HCT116 (cell line): ENCODE measurements at regions not wholly inside any gene's neighbourhood (a gene's known extent, or its start where the extent isn't known, plus 50 kb on each side); places are given as distances from the start of the nearest gene placed in this dataset.

ENCODE experiments used
- ATAC-seq: fragments of 200-7000 bp; cut with Tn5 transposase; 2 replicates; pipeline ENCODE4 v1.9.1; 2020; ENCODE audit warnings: mild to moderate bottlenecking, moderate library complexity
- BruUV-seq: library from RNA; stranded (reverse); fragments of 400-500 nt; replicated peaks from 2 replicates; lab custom pipeline; 2021; lab: Mats Ljungman, UMichigan
- CTCF ChIA-PET: fragments of 300-600 bp; sonication (Branson Sonifier 250); formaldehyde crosslinking; loops from one replicate; lab custom pipeline; 2021; ENCODE audit warnings: antibody characterized with exemption; lab: Charles Lee
- POLR2A ChIA-PET: fragments of 300-600, 350-600 bp; sonication (Branson Sonifier 250); formaldehyde crosslinking; loops from one replicate; lab custom pipeline; 2021; ENCODE audit warnings: antibody characterized with exemption; lab: Charles Lee
- RAD21 ChIA-PET, 2 experiments: fragments of 300-600 bp; sonication (Branson Sonifier 250); formaldehyde crosslinking; loops; one replicate each; lab custom pipeline; 2023; ENCODE audit warnings: low total read pairs in 2 of 2; ENCODE audit not compliant: uncharacterized antibody in 2 of 2, unreplicated experiment in 2 of 2, low non-redundant PET in 1 of 2; lab: Charles Lee
- DNase-seq: peaks from one replicate; pipeline ENCODE4 v3.0.0-alpha.2; 2010; ENCODE audit warnings: low read depth, low spot score
- H2AFZ ChIP-seq: fragments of 200-600 bp; shearing (Covaris generic), sonication (generic); 2 replicates; pipeline ENCODE4 v1.6.1; 2017; ENCODE audit warnings: low read depth, mixed run types, mixed read lengths, antibody characterized with exemption, low read length; ENCODE audit not compliant: poor library complexity, severe bottlenecking
- H3K27ac ChIP-seq: 2 replicates; pipeline ENCODE4 v1.5.1; 2012; ENCODE audit warnings: low read depth, low read length
- H3K27me3 ChIP-seq: fragments of 200-600 bp; sonication (generic); 2 replicates; pipeline ENCODE4 v1.6.1; 2016; ENCODE audit warnings: mixed run types, low read length, mixed read lengths; ENCODE audit not compliant: insufficient read depth
- H3K36me3 ChIP-seq, 2 experiments: fragments of 200-500 bp in 1 of 2; fragments of 200-600 bp in 1 of 2; sonication (Bioruptor generic) in 1 of 2; sonication (generic) in 1 of 2; 2 replicates each; pipeline versions ENCODE4 v1.5.1 to v1.6.1; 2014 to 2016; ENCODE audit warnings: low read length in 2 of 2, inconsistent platforms in 1 of 2, mixed read lengths in 1 of 2, mixed run types in 1 of 2; ENCODE audit not compliant: insufficient read depth in 2 of 2, control insufficient read depth in 1 of 2
- H3K4me1 ChIP-seq, 2 experiments: fragments of 200-600 bp in 1 of 2; sonication (generic) in 1 of 2; 2 replicates each; pipeline versions ENCODE4 v1.5.1 to v1.6.1; 2012 to 2017; ENCODE audit warnings: low read length in 2 of 2, inconsistent platforms in 1 of 2, mild to moderate bottlenecking in 1 of 2, mixed read lengths in 1 of 2, mixed run types in 1 of 2, moderate library complexity in 1 of 2; ENCODE audit not compliant: insufficient read depth in 2 of 2, control insufficient read depth in 1 of 2
- H3K4me2 ChIP-seq: fragments of 200-600 bp; sonication (generic); 2 replicates; pipeline ENCODE4 v1.6.1; 2017; ENCODE audit warnings: mixed run types, low read length, mixed read lengths
- H3K4me3 ChIP-seq, 2 experiments: fragments of 200-600 bp in 1 of 2; sonication (generic) in 1 of 2; replicated peaks in 1 of 2; 2 replicates each; pipeline ENCODE4 v1.5.1; 2011 to 2016; ENCODE audit warnings: low read length in 2 of 2, control low read depth in 1 of 2, low read depth in 1 of 2, mild to moderate bottlenecking in 1 of 2, mixed read lengths in 1 of 2, mixed run types in 1 of 2
- H3K79me2 ChIP-seq: fragments of 200-600 bp; sonication (generic); 2 replicates; pipeline ENCODE4 v1.6.1; 2017; ENCODE audit warnings: mild to moderate bottlenecking, mixed run types, low read length, moderate library complexity, mixed read lengths; ENCODE audit not compliant: insufficient read depth
- H3K9ac ChIP-seq: fragments of 200-600 bp; sonication (generic); 2 replicates; pipeline ENCODE4 v1.6.1; 2016; ENCODE audit warnings: low read length, mixed read lengths
- H3K9me2 ChIP-seq: fragments of 200-600 bp; sonication (generic), shearing (Covaris generic); 2 replicates; pipeline ENCODE4 v1.6.1; 2017; ENCODE audit warnings: mixed run types, mild to moderate bottlenecking, moderate library complexity; ENCODE audit not compliant: insufficient read depth
- H3K9me3 ChIP-seq, 2 experiments: fragments of 200-500 bp in 1 of 2; fragments of 200-600 bp in 1 of 2; sonication (Bioruptor generic) in 1 of 2; sonication (generic) in 1 of 2; 2 replicates each; pipeline ENCODE4 v1.6.1; 2014 to 2017; ENCODE audit warnings: low read length in 2 of 2, mixed read lengths in 2 of 2, inconsistent platforms in 1 of 2, low read depth in 1 of 2, mild to moderate bottlenecking in 1 of 2, mixed run types in 1 of 2, moderate library complexity in 1 of 2; ENCODE audit not compliant: control insufficient read depth in 1 of 2, insufficient read depth in 1 of 2
- H4K20me1 ChIP-seq: fragments of 200-600 bp; sonication (generic), shearing (Covaris generic); 2 replicates; pipeline ENCODE4 v1.6.1; 2017; ENCODE audit warnings: mixed run types, mild to moderate bottlenecking, moderate library complexity; ENCODE audit not compliant: insufficient read depth
- CBX3 ChIP-seq: IDR thresholded peaks from 2 replicates; pipeline ENCODE4 v1.6.1; 2012; ENCODE audit warnings: low read depth
- CEBPB ChIP-seq: IDR thresholded peaks from 2 replicates; pipeline ENCODE4 v1.6.1; 2012; ENCODE audit warnings: low read depth
- EGR1 ChIP-seq: IDR thresholded peaks from 2 replicates; pipeline ENCODE4 v1.6.1; 2012; ENCODE audit warnings: low read depth
- ELF1 ChIP-seq: IDR thresholded peaks from 2 replicates; pipeline ENCODE4 v1.6.1; 2012; ENCODE audit warnings: low read depth, borderline replicate concordance
- EZH2phosphoT487 ChIP-seq: fragments of 200-600 bp; IDR thresholded peaks from 2 replicates; pipeline ENCODE4 v1.6.1; 2018; ENCODE audit warnings: antibody characterized with exemption, borderline replicate concordance
- FOSL1 ChIP-seq: IDR thresholded peaks from 2 replicates; pipeline ENCODE4 v1.6.1; 2012; ENCODE audit warnings: low read depth
- JUND ChIP-seq: IDR thresholded peaks from 2 replicates; pipeline ENCODE4 v1.6.1; 2012
- MAX ChIP-seq: IDR thresholded peaks from 2 replicates; pipeline ENCODE4 v1.6.1; 2012
- POLR2A ChIP-seq: IDR thresholded peaks from 2 replicates; pipeline ENCODE4 v1.7.0; 2011; ENCODE audit warnings: borderline replicate concordance; ENCODE audit not compliant: insufficient read depth, insufficient read length; ENCODE audit errors: extremely low read depth
- POLR2AphosphoS5 ChIP-seq: IDR thresholded peaks from 2 replicates; pipeline ENCODE4 v1.6.1; 2011; ENCODE audit warnings: mild to moderate bottlenecking, low read depth, low read length, moderate library complexity
- RAD21 ChIP-seq: IDR thresholded peaks from 2 replicates; pipeline ENCODE4 v1.6.1; 2012; ENCODE audit warnings: low read depth, mild to moderate bottlenecking
- SIN3A ChIP-seq: IDR thresholded peaks from 2 replicates; pipeline ENCODE4 v1.6.1; 2012; ENCODE audit warnings: low read depth
- SP1 ChIP-seq: IDR thresholded peaks from 2 replicates; pipeline ENCODE4 v1.6.1; 2012; ENCODE audit warnings: low read depth
- SRF ChIP-seq: IDR thresholded peaks from 2 replicates; pipeline ENCODE4 v1.6.1; 2012; ENCODE audit warnings: low read depth
- YY1 ChIP-seq: IDR thresholded peaks from 2 replicates; pipeline ENCODE4 v1.6.1; 2011; ENCODE audit warnings: low read length, low read depth, moderate library complexity, mild to moderate bottlenecking; ENCODE audit not compliant: insufficient replicate concordance; ENCODE audit errors: extremely low read depth
- ZBTB33 ChIP-seq: IDR thresholded peaks from 2 replicates; pipeline ENCODE4 v1.6.1; 2011; ENCODE audit warnings: mild to moderate bottlenecking, low read length, moderate library complexity; ENCODE audit not compliant: insufficient replicate concordance; ENCODE audit errors: extremely low read depth
- ZNF274 ChIP-seq: fragments of 200-500 bp; sonication (Bioruptor generic); IDR thresholded peaks from 2 replicates; pipeline ENCODE4 v1.6.1; 2014; ENCODE audit warnings: mild to moderate bottlenecking, low read depth, low read length, inconsistent platforms
- intact Hi-C: fragments of 100-400 bp; cut with micrococcal nuclease; formaldehyde crosslinking; loops from 2 replicates; pipeline ENCODE4 v1.10.0; 2022

GRCh38 chr1:213622365-213623063, 365.3 kb upstream of the PROX1 start:
- intact Hi-C loops: no loop called here
- POLR2A ChIA-PET: no interaction called here

GRCh38 chr1:213623064-213623581, 364.6 kb upstream of the PROX1 start:
- CTCF ChIA-PET: no interaction called here
- no peak for ATAC-seq
- H3K4me2 ChIP-seq: no peak overlapping the region
- TF ChIP-seq ELF1 (no peak), MAX (no peak), CBX3 (no peak), POLR2AphosphoS5 (no peak), JUND (no peak), SIN3A (no peak), EZH2phosphoT487 (no peak), EGR1 (no peak), ZNF274 (no peak), ZBTB33 (no peak), RAD21 (no peak), SRF (no peak), FOSL1 (no peak), YY1 (no peak)

More at GRCh38 chr1:213622365-213623063, 365.3 kb upstream of the PROX1 start:
- DNase-seq: no peak
- Histone ChIP-seq H3K4me1 (no peaks in the 10 kb centered on the region), H3K9me3 (no peaks in the 10 kb centered on the region), H4K20me1 (no peaks in the 10 kb centered on the region), H3K9me2 (no peaks in the 10 kb centered on the region), H3K9ac (no peak overlapping the region), H2AFZ (no peak overlapping the region)
- CTCF ChIA-PET: no interaction called here
- BruUV-seq: no TSS peak
- ATAC-seq: no peak
- RAD21 ChIA-PET: no interaction called here
- TF ChIP-seq CEBPB: no peak
- no peak for TF ChIP-seq SP1
- TF ChIP-seq JUND: no peak
- no peak for TF ChIP-seq YY1
- no peak for TF ChIP-seq CBX3
- TF ChIP-seq POLR2A: no peak
- no peak for TF ChIP-seq FOSL1
- no peak for TF ChIP-seq ZNF274
- TF ChIP-seq, all 23 proteins: peak for 0
- Histone ChIP-seq H3K4me2 (no peak overlapping the region), H3K27me3 (no peaks in the 10 kb centered on the region), H3K36me3 (no peaks in the 10 kb centered on the region), H3K27ac (no peak overlapping the region), H3K4me3 (no peak overlapping the region), H3K79me2 (no peaks in the 10 kb centered on the region)

More at GRCh38 chr1:213623064-213623581, 364.6 kb upstream of the PROX1 start:
- H3K79me2 ChIP-seq: no peaks in the 10 kb centered on the region
- no peak overlapping the region for H2AFZ ChIP-seq
- H3K4me3 ChIP-seq: no peak overlapping the region
- no peaks in the 10 kb centered on the region for H4K20me1 ChIP-seq
- intact Hi-C loops: no loop called here
- DNase-seq: no peak
- no peaks in the 10 kb centered on the region for H3K36me3 ChIP-seq
- no peak overlapping the region for H3K9ac ChIP-seq
- ChIA-PET RAD21 (no interaction called here), POLR2A (no interaction called here)
- no TSS peak for BruUV-seq
- no peak overlapping the region for H3K27ac ChIP-seq
- no peaks in the 10 kb centered on the region for H3K27me3 ChIP-seq
- no peaks in the 10 kb centered on the region for H3K9me2 ChIP-seq
- no peaks in the 10 kb centered on the region for H3K9me3 ChIP-seq
- no peaks in the 10 kb centered on the region for H3K4me1 ChIP-seq
